Uterus (tissue), 2 donors: ENCODE measurements at regions not wholly inside any gene's neighbourhood (a gene's known extent, or its start where the extent isn't known, plus 50 kb on each side); places are given as distances from the start of the nearest gene placed in this dataset.

Experiments
- POLR2A ChIP-seq, 2 donors: fragments of 450-650 bp; IDR thresholded peaks; one replicate each; pipeline ENCODE4 v1.6.1; 2016; ENCODE audit warnings: antibody characterized with exemption in 2 of 2, mild to moderate bottlenecking in 1 of 2, moderate library complexity in 1 of 2
- TF ChIP-seq, protein P1 (sequence below), 4 experiments: fragments of 200-600 bp in 2 of 4; fragments of 450-650 bp in 2 of 4; sonication (generic) in 2 of 4; IDR thresholded peaks; one replicate each; pipeline ENCODE4 v1.5.1; 2016 to 2019; ENCODE audit warnings: antibody characterized with exemption in 4 of 4, mild to moderate bottlenecking in 2 of 4, moderate library complexity in 1 of 4

DNA sequence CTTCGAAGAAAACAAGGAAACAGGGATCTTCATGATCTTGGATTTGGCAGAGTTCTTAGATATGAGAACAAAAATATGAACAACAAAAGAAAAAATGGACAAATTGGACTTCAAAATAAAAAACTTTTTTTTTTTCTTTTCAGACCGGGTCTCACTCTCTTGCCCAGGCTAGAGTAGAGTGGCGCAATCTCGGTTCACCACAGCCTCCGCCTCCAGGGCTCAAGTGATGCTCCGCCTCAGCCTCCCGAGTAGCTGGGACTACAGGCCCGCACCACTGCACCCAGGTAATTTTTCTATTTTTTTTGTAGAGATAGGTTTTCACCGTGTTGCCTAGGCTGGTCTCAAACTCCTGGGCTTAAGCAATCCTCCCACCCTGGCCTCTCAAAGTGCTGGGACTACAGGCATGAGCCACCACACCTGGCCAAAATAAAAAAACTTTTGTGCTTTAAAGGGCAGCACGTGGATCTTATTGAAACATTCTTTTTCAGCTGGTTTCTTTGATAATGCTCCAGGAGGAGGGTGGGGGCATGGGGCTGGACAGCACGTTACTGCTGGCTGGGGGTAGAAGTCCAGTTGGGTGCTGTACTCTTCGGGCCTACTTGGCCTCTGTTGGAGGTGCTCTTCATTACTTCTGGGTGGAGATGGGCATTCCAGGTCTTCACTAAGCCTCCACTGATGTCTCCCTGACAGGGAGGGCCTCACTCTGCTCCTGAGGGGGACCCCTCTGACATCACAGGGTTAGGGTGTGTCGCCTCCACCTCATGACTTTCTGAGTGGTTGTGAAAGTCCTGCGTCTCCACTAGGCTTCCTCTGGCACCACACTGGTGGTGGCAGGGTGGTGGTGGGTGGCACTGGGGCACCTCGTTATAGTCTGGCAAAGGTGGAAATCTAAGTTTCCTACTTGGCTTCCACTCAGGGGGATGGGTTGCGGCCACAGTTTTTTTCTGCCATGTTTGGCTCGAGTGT is 150.5 kb upstream of the XPO1 start:
- TF ChIP-seq, protein P1, sequence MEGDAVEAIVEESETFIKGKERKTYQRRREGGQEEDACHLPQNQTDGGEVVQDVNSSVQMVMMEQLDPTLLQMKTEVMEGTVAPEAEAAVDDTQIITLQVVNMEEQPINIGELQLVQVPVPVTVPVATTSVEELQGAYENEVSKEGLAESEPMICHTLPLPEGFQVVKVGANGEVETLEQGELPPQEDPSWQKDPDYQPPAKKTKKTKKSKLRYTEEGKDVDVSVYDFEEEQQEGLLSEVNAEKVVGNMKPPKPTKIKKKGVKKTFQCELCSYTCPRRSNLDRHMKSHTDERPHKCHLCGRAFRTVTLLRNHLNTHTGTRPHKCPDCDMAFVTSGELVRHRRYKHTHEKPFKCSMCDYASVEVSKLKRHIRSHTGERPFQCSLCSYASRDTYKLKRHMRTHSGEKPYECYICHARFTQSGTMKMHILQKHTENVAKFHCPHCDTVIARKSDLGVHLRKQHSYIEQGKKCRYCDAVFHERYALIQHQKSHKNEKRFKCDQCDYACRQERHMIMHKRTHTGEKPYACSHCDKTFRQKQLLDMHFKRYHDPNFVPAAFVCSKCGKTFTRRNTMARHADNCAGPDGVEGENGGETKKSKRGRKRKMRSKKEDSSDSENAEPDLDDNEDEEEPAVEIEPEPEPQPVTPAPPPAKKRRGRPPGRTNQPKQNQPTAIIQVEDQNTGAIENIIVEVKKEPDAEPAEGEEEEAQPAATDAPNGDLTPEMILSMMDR (IDR thresholded peaks at IDR 0.05) = no peak
- no peak for TF ChIP-seq POLR2A (IDR thresholded peaks at IDR 0.05)
